Prostate gland (tissue), 2 donors: ENCODE measurements at regions not wholly inside any gene's neighbourhood (a gene's known extent, or its start where the extent isn't known, plus 50 kb on each side); places are given as distances from the start of the nearest gene placed in this dataset.

ENCODE experiments used
- DNase-seq: peaks from one replicate; pipeline ENCODE4 v3.0.0-alpha.2; 2019; ENCODE audit warnings: low spot score
- H3K27ac ChIP-seq, 2 donors: fragments of 200-600 bp; sonication (generic); 2 replicates each; pipeline ENCODE4 v1.5.1; 2017 to 2019
- H3K27me3 ChIP-seq: fragments of 200-600 bp; sonication (generic); replicated peaks from 2 replicates; pipeline ENCODE4 v1.5.1; 2019; ENCODE audit not compliant: insufficient read depth
- H3K36me3 ChIP-seq, 2 donors: fragments of 200-600 bp; sonication (generic); 1 replicate in 1 of 2; 2 replicates in 1 of 2; pipeline versions ENCODE4 v1.5.1 to v1.8.1; 2017 to 2019
- H3K4me1 ChIP-seq: fragments of 200-600 bp; sonication (generic); replicated peaks from 2 replicates; pipeline ENCODE4 v1.5.1; 2019
- H3K4me3 ChIP-seq, 2 donors: fragments of 200-600 bp; sonication (generic); 2 replicates each; pipeline ENCODE4 v1.5.1; 2017 to 2019
- H3K9me3 ChIP-seq: fragments of 200-600 bp; sonication (generic); 2 replicates; pipeline ENCODE4 v1.5.1; 2017
- CTCF ChIP-seq, 4 experiments: fragments of 200-600 bp in 2 of 4; fragments of 450-650 bp in 2 of 4; sonication (generic) in 2 of 4; IDR thresholded peaks; 1 replicate in 3 of 4; 2 replicates in 1 of 4; pipeline ENCODE4 v1.5.1; 2016 to 2019; ENCODE audit warnings: antibody characterized with exemption in 4 of 4, mild to moderate bottlenecking in 2 of 4, moderate library complexity in 2 of 4
- POLR2A ChIP-seq: fragments of 450-650 bp; IDR thresholded peaks from one replicate; pipeline ENCODE4 v1.6.1; 2016; ENCODE audit warnings: antibody characterized with exemption, mild to moderate bottlenecking
- POLR2AphosphoS5 ChIP-seq: sonication (generic); formaldehyde crosslinking; IDR thresholded peaks from one replicate; pipeline ENCODE4 v1.6.1; 2017; ENCODE audit warnings: antibody characterized with exemption
- WGBS: methylation state at CpG from one replicate; pipeline ENCODE4 v1.1.5; 2018; 5-methylcytosine and 5-hydroxymethylcytosine counted together
- intact Hi-C: fragments of 100-400 bp; cut with DNase I; formaldehyde crosslinking; loops from one replicate; pipeline ENCODE4 v1.14.2; 2022

- TF ChIP-seq POLR2A, result no peak
- no peak for TF ChIP-seq POLR2AphosphoS5
- TF ChIP-seq CTCF (IDR thresholded peaks at IDR 0.05), result no peak
- WGBS, result 60% methylated on average over 6 of the region's 6 CpGs
- H3K27me3 ChIP-seq, result no peaks in the 10 kb centered on the region
- H3K4me3 ChIP-seq, result no peak overlapping the region
- H3K27ac ChIP-seq, result no peak overlapping the region
- no peaks in the 10 kb centered on the region for H3K9me3 ChIP-seq
- H3K4me1 ChIP-seq, result no peaks in the 10 kb centered on the region
- no peaks in the 10 kb centered on the region for H3K36me3 ChIP-seq
- intact Hi-C loops, result no loop called here
- no peak for DNase-seq
These were observed 366.2 kb downstream of the TFAP2A start for GRCh38 chr6:10048370-10049297.

GRCh38 chr6:10042280-10042679, 372.6 kb downstream of the TFAP2A start:
- Histone ChIP-seq H3K27me3 (no peaks in the 10 kb centered on the region), H3K36me3 (no peaks in the 10 kb centered on the region), H3K9me3 (no peaks in the 10 kb centered on the region), H3K4me1 (no peaks in the 10 kb centered on the region), H3K4me3 (no peak overlapping the region), H3K27ac (no peak overlapping the region)
- WGBS, result 85% methylated on average over 4 of the region's 4 CpGs
- TF ChIP-seq CTCF (IDR thresholded peaks at IDR 0.05) (no peak), POLR2A (no peak), POLR2AphosphoS5 (no peak)
- no peak for DNase-seq
- intact Hi-C loops, result no loop called here

- no peak overlapping the region for H3K4me3 ChIP-seq
- WGBS, result 40% methylated on average over 10 of the region's 10 CpGs
- H3K27ac ChIP-seq, result no peak overlapping the region
- TF ChIP-seq POLR2AphosphoS5 (no peak), POLR2A (no peak), CTCF (IDR thresholded peaks at IDR 0.05) (no peak)
- intact Hi-C loops, result no loop called here
- DNase-seq, result no peak
- H3K4me1 ChIP-seq, result no peaks in the 10 kb centered on the region
- no peaks in the 10 kb centered on the region for H3K27me3 ChIP-seq
- H3K9me3 ChIP-seq, result no peaks in the 10 kb centered on the region
- H3K36me3 ChIP-seq, result no peaks in the 10 kb centered on the region
These were observed 381.5 kb downstream of the TFAP2A start for GRCh38 chr6:10033223-10033829.

- no peak for DNase-seq
- Histone ChIP-seq H3K36me3 (no peaks in the 10 kb centered on the region), H3K4me3 (no peak overlapping the region), H3K9me3 (no peaks in the 10 kb centered on the region), H3K4me1 (no peaks in the 10 kb centered on the region), H3K27me3 (no peaks in the 10 kb centered on the region), H3K27ac (no peak overlapping the region)
- TF ChIP-seq CTCF (IDR thresholded peaks at IDR 0.05), result no peak
- no peak for TF ChIP-seq POLR2A
- TF ChIP-seq POLR2AphosphoS5, result no peak
- WGBS, result 82% methylated on average over 2 of the region's 2 CpGs
- intact Hi-C loops, result no loop called here
These were observed 383.3 kb downstream of the TFAP2A start for GRCh38 chr6:10031617-10032016.
